Trophoblast cell (in vitro differentiated cells and primary cell): ENCODE measurements at regions not wholly inside any gene's neighbourhood (a gene's known extent, or its start where the extent isn't known, plus 50 kb on each side); places are given as distances from the start of the nearest gene placed in this dataset.

ENCODE experiments used
- DNase-seq, 2 donors: peaks; one replicate each; pipeline ENCODE4 v3.0.0-alpha.2; 2016
- H2AFZ ChIP-seq: 2 replicates; pipeline ENCODE4 v1.6.1; 2013; ENCODE audit warnings: low read length, moderate library complexity, mild to moderate bottlenecking; ENCODE audit not compliant: insufficient read depth, poor library complexity
- H2AK5ac ChIP-seq: 2 replicates; pipeline ENCODE4 v1.6.1; 2013; ENCODE audit warnings: mild to moderate bottlenecking, low read length
- H2BK120ac ChIP-seq: 2 replicates; pipeline ENCODE4 v1.6.1; 2013; ENCODE audit warnings: low read length, mild to moderate bottlenecking, moderate library complexity; ENCODE audit not compliant: insufficient read depth, poor library complexity
- H2BK12ac ChIP-seq: 2 replicates; pipeline ENCODE4 v1.6.1; 2013; ENCODE audit warnings: mild to moderate bottlenecking, low read length, moderate library complexity
- H2BK5ac ChIP-seq: 2 replicates; pipeline ENCODE4 v1.6.1; 2013; ENCODE audit warnings: low read length, low read depth, moderate library complexity, mild to moderate bottlenecking; ENCODE audit not compliant: poor library complexity
- H3K14ac ChIP-seq: 2 replicates; pipeline ENCODE4 v1.6.1; 2013; ENCODE audit warnings: mild to moderate bottlenecking, low read length
- H3K18ac ChIP-seq: 2 replicates; pipeline ENCODE4 v1.6.1; 2013; ENCODE audit warnings: mild to moderate bottlenecking, low read length
- H3K23ac ChIP-seq: 2 replicates; pipeline ENCODE4 v1.6.1; 2013; ENCODE audit warnings: low read length
- H3K27ac ChIP-seq: 2 replicates; pipeline ENCODE4 v1.5.1; 2013; ENCODE audit warnings: low read depth, mild to moderate bottlenecking, inconsistent platforms, low read length, moderate library complexity
- H3K27me3 ChIP-seq: 2 replicates; pipeline ENCODE4 v1.6.1; 2013; ENCODE audit warnings: inconsistent platforms, mild to moderate bottlenecking, low read length, moderate library complexity; ENCODE audit not compliant: insufficient read depth
- H3K36me3 ChIP-seq, 2 experiments: 1 replicate in 1 of 2; 2 replicates in 1 of 2; pipeline ENCODE4 v1.6.1; 2013; ENCODE audit warnings: low read length in 2 of 2, mild to moderate bottlenecking in 2 of 2, moderate library complexity in 1 of 2; ENCODE audit not compliant: insufficient read depth in 2 of 2, control insufficient read depth in 1 of 2
- H3K4ac ChIP-seq: 2 replicates; pipeline ENCODE4 v1.6.1; 2013; ENCODE audit warnings: low read depth, mild to moderate bottlenecking, low read length, moderate library complexity
- H3K4me1 ChIP-seq, 2 experiments: 1 replicate in 1 of 2; 2 replicates in 1 of 2; pipeline ENCODE4 v1.6.1; 2013; ENCODE audit warnings: low read length in 2 of 2, mild to moderate bottlenecking in 2 of 2, moderate library complexity in 1 of 2; ENCODE audit not compliant: insufficient read depth in 2 of 2, control insufficient read depth in 1 of 2
- H3K4me2 ChIP-seq: 2 replicates; pipeline ENCODE4 v1.6.1; 2013; ENCODE audit warnings: inconsistent platforms, mild to moderate bottlenecking, low read length, moderate library complexity
- H3K4me3 ChIP-seq: 2 replicates; pipeline ENCODE4 v1.5.1; 2013; ENCODE audit warnings: mild to moderate bottlenecking, low read depth, low read length, inconsistent platforms
- H3K79me1 ChIP-seq: one replicate; pipeline ENCODE4 v1.6.1; 2013; ENCODE audit warnings: low read length
- H3K79me2 ChIP-seq: 2 replicates; pipeline ENCODE4 v1.6.1; 2013; ENCODE audit warnings: low read length, mild to moderate bottlenecking; ENCODE audit not compliant: control insufficient read depth, insufficient read depth, poor library complexity
- H3K9ac ChIP-seq: 2 replicates; pipeline ENCODE4 v1.6.1; 2013; ENCODE audit warnings: mild to moderate bottlenecking, low read length
- H3K9me3 ChIP-seq: 2 replicates; pipeline ENCODE4 v1.6.1; 2013; ENCODE audit warnings: low read depth, mild to moderate bottlenecking, control low read depth, inconsistent platforms, low read length; ENCODE audit not compliant: insufficient read depth
- H4K12ac ChIP-seq: 2 replicates; pipeline ENCODE4 v1.6.1; 2013; ENCODE audit warnings: low read depth, mild to moderate bottlenecking, low read length, moderate library complexity
- H4K8ac ChIP-seq: 2 replicates; pipeline ENCODE4 v1.6.1; 2013; ENCODE audit warnings: low read depth, mild to moderate bottlenecking, low read length, moderate library complexity
- H4K91ac ChIP-seq: one replicate; pipeline ENCODE4 v1.6.1; 2013; ENCODE audit warnings: low read depth, mild to moderate bottlenecking, low read length, moderate library complexity
- WGBS: extraction: QIAGEN DNeasy Blood & Tissue Kit; methylation state at CpG from one replicate; pipeline ENCODE4 v1.1.7; 2013; ENCODE audit warnings: missing lambda C conversion rate; ENCODE audit not compliant: insufficient read length, insufficient coverage; ENCODE audit errors: extremely low coverage; 5-methylcytosine and 5-hydroxymethylcytosine counted together

- Histone ChIP-seq H3K4me2 (no peak overlapping the region), H3K27me3 (no peaks in the 10 kb centered on the region), H2BK12ac (no peak overlapping the region), H3K23ac (no peak overlapping the region), H3K36me3 (peaks cover 0 to 6% of the 10 kb centered on the region in 2 experiments), H2BK5ac (no peak overlapping the region), H3K79me2 (no peaks in the 10 kb centered on the region), H4K12ac (no peak overlapping the region), H4K8ac (no peak overlapping the region), H2AK5ac (no peak overlapping the region), H3K18ac (no peak overlapping the region), H3K9ac (no peak overlapping the region), H3K27ac (no peak overlapping the region), H3K79me1 (peaks cover 2% of the 10 kb centered on the region), H4K91ac (no peak overlapping the region), H3K4me3 (no peak overlapping the region), H3K14ac (no peak overlapping the region), H3K9me3 (peaks cover 2% of the 10 kb centered on the region), H2AFZ (no peak overlapping the region), H3K4ac (no peak overlapping the region), H3K4me1 (no peaks in the 10 kb centered on the region), H2BK120ac (no peak overlapping the region)
- WGBS: no CpG with 5 or more reads among the region's 3 CpGs
- DNase-seq: no peak
Measured at GRCh38 chr20:19821606-19822005, 63.5 kb downstream of the RIN2 start.

- Histone ChIP-seq H3K27me3 (no peaks in the 10 kb centered on the region), H3K4me2 (no peak overlapping the region), H2BK5ac (no peak overlapping the region), H3K27ac (no peak overlapping the region), H2AK5ac (no peak overlapping the region), H3K4me3 (no peak overlapping the region), H3K79me1 (peaks cover 2% of the 10 kb centered on the region), H2AFZ (no peak overlapping the region), H3K79me2 (no peaks in the 10 kb centered on the region), H3K4me1 (no peaks in the 10 kb centered on the region), H2BK120ac (no peak overlapping the region), H4K8ac (no peak overlapping the region), H3K36me3 (peaks cover 0 to 6% of the 10 kb centered on the region in 2 experiments), H4K12ac (no peak overlapping the region), H3K4ac (no peak overlapping the region), H3K9ac (no peak overlapping the region), H3K23ac (no peak overlapping the region), H2BK12ac (no peak overlapping the region), H3K9me3 (peaks cover 2% of the 10 kb centered on the region), H3K14ac (no peak overlapping the region), H3K18ac (no peak overlapping the region), H4K91ac (no peak overlapping the region)
- DNase-seq: no peak
- no CpG with 5 or more reads among the region's 5 CpGs for WGBS
Measured at GRCh38 chr20:19823216-19823615, 65.2 kb downstream of the RIN2 start.

- Histone ChIP-seq H3K4me1 (no peaks in the 10 kb centered on the region), H3K18ac (no peak overlapping the region), H2BK5ac (no peak overlapping the region), H3K27ac (no peak overlapping the region), H3K9me3 (peaks cover 2% of the 10 kb centered on the region), H3K79me1 (peaks cover 2% of the 10 kb centered on the region), H4K8ac (no peak overlapping the region), H4K12ac (no peak overlapping the region), H3K23ac (no peak overlapping the region), H3K9ac (no peak overlapping the region), H3K4ac (no peak overlapping the region), H3K14ac (no peak overlapping the region), H3K4me2 (no peak overlapping the region), H4K91ac (no peak overlapping the region), H3K27me3 (no peaks in the 10 kb centered on the region), H3K36me3 (peaks cover 0 to 5% of the 10 kb centered on the region in 2 experiments), H3K4me3 (no peak overlapping the region), H2BK12ac (no peak overlapping the region), H2AFZ (no peak overlapping the region), H3K79me2 (no peaks in the 10 kb centered on the region), H2AK5ac (no peak overlapping the region), H2BK120ac (no peak overlapping the region)
- DNase-seq: no peak
- WGBS: no CpG with 5 or more reads among the region's 10 CpGs
Measured at GRCh38 chr20:19823971-19824370, 65.9 kb downstream of the RIN2 start.

- no peak overlapping the region for H3K4me3 ChIP-seq
- H3K27ac ChIP-seq: no peak overlapping the region
- no peak overlapping the region for H2AK5ac ChIP-seq
- no peak for DNase-seq
- no peak overlapping the region for H2BK120ac ChIP-seq
- no peaks in the 10 kb centered on the region for H3K27me3 ChIP-seq
- no peak overlapping the region for H3K4ac ChIP-seq
- H3K18ac ChIP-seq: no peak overlapping the region
- no peak overlapping the region for H3K23ac ChIP-seq
- H2BK5ac ChIP-seq: no peak overlapping the region
- no peak overlapping the region for H2BK12ac ChIP-seq
- no peak overlapping the region for H4K12ac ChIP-seq
- no peaks in the 10 kb centered on the region for H3K79me2 ChIP-seq
- no peak overlapping the region for H3K14ac ChIP-seq
- H3K36me3 ChIP-seq: peaks cover 0 to 2% of the 10 kb centered on the region in 2 experiments
- no peak overlapping the region for H3K4me2 ChIP-seq
- no peaks in the 10 kb centered on the region for H3K9me3 ChIP-seq
- peaks cover 2% of the 10 kb centered on the region for H3K79me1 ChIP-seq
- no CpG with 5 or more reads among the region's 3 CpGs for WGBS
- no peak overlapping the region for H3K9ac ChIP-seq
- no peak overlapping the region for H4K91ac ChIP-seq
- H3K4me1 ChIP-seq: no peaks in the 10 kb centered on the region
- no peak overlapping the region for H4K8ac ChIP-seq
- H2AFZ ChIP-seq: no peak overlapping the region
Measured at GRCh38 chr20:19824861-19825260, 66.8 kb downstream of the RIN2 start.
